Right lobe of liver (tissue), 4 donors: ENCODE measurements at regions not wholly inside any gene's neighbourhood (a gene's known extent, or its start where the extent isn't known, plus 50 kb on each side); places are given as distances from the start of the nearest gene placed in this dataset.

Experiments used
- CTCF ChIP-seq, 4 donors: fragments of 200-600 bp in 3 of 4; fragments of 450-650 bp in 1 of 4; IDR thresholded peaks; one replicate each; pipeline versions ENCODE4 v1.5.1 to v1.8.0; 2016 to 2022; ENCODE audit warnings: antibody characterized with exemption in 4 of 4, mild to moderate bottlenecking in 2 of 4
- POLR2A ChIP-seq: fragments of 450-650 bp; IDR thresholded peaks from one replicate; pipeline ENCODE4 v1.6.1; 2017; ENCODE audit warnings: antibody characterized with exemption, mild to moderate bottlenecking
- donor health status: DM: no; HTN: no; CAD: no.
- donor health status: DM: no; HTN: no; CAD: no.
- donor health status: DM: no; HTN: yes; CAD: no.

GRCh38 chr9:13816837-13817236 lies 497.1 kb downstream of the NFIB start:
- TF ChIP-seq POLR2A (no peak), CTCF (IDR thresholded peaks at IDR 0.05) (no peak)
